ENCODE measurements at regions not wholly inside any gene's neighbourhood (a gene's known extent, or its start where the extent isn't known, plus 50 kb on each side); places are given as distances from the start of the nearest gene placed in this dataset.

DNA sequence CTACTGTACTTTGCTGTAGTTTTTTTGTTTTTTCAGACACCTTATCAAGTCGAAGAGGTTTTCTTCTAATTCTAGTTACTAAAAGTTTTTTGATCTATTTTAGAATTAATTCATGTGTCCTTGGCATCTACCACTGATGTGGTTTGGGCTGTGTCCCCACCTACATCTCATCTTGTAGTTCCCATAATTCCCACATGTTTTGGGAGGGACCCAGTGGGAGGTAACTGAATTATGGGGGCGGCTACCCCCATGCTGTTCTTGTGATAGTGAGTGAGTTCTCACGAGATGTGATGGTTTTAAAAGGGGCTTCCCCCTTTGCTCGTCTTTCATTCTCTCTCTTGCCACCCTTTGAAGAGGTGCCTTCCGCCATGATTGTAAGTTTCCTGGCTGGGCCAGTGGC lies 154.6 kb upstream of the EEPD1 start:
- Histone ChIP-seq H3K36me3 (ENCODE audit: control insufficient read depth, insufficient read depth, low read length) (no peaks in the 10 kb centered on the region), H3K4me2 (ENCODE audit: low read depth, low read length) (no peak overlapping the region), H3K56ac (ENCODE audit: extremely low read depth, insufficient read depth, low read length) (no peak overlapping the region), H2BK120ac (ENCODE audit: low read depth, low read length) (no peak overlapping the region), H3K27ac (ENCODE audit: insufficient read depth, low read length) (no peak overlapping the region), H3K14ac (replicated peaks; ENCODE audit: low read depth, low read length) (no peak overlapping the region), H4K8ac (ENCODE audit: low read depth in 2 of 2, low read length in 2 of 2) (no peak overlapping the region), H4K5ac (ENCODE audit: low read depth, low read length) (no peak overlapping the region), H2BK15ac (ENCODE audit: low read depth, low read length) (no peak overlapping the region), H3K4me1 (ENCODE audit: control insufficient read depth, insufficient read depth, low read length) (no peaks in the 10 kb centered on the region), H2BK20ac (ENCODE audit: low read depth, low read length) (no peak overlapping the region), H3K9me3 (ENCODE audit: control insufficient read depth, insufficient read depth, low read length) (0 out of 2 replicates have a peak, but pooled peaks cover 2% of the 10 kb centered on the region), H2AK9ac (replicated peaks; ENCODE audit: low read depth, low read length, poor library complexity) (no peak overlapping the region), H3K4ac (ENCODE audit: low read depth, low read length) (no peak overlapping the region), H3K18ac (ENCODE audit: low read depth, low read length) (no peak overlapping the region), H3K9ac (ENCODE audit: low read depth, low read length) (no peak overlapping the region), H2BK5ac (ENCODE audit: low read depth, low read length, poor library complexity, severe bottlenecking) (no peak overlapping the region), H4K91ac (ENCODE audit: insufficient read depth, low read depth, low read length) (no peak overlapping the region), H3K9me1 (ENCODE audit: insufficient read depth, low read length) (no peaks in the 10 kb centered on the region), H2AK5ac (ENCODE audit: low read depth, low read length) (no peak overlapping the region), H4K20me1 (ENCODE audit: insufficient read depth, low read length) (no peaks in the 10 kb centered on the region), H3K23ac (ENCODE audit: low read depth, low read length) (no peak overlapping the region), H2AFZ (replicated peaks; ENCODE audit: low read length, poor library complexity) (no peak overlapping the region), H3K79me1 (ENCODE audit: low read depth in 1 of 2, low read length in 2 of 2) (no peaks in the 10 kb centered on the region), H3K4me3 (ENCODE audit: insufficient read depth, low read depth, low read length) (no peak overlapping the region), H3K27me3 (ENCODE audit: control insufficient read depth, insufficient read depth, low read length) (no peaks in the 10 kb centered on the region)
- ATAC-seq (ENCODE audit: low read depth) (no peak), DNase-seq (no peak)
- POLR2A ChIA-PET (ENCODE audit: unreplicated experiment) = no interaction called here
- in situ Hi-C loops (cut with MboI; ENCODE audit: low sequenced_read_pairs) (no loop called here), intact Hi-C loops (cut with micrococcal nuclease) (no loop called here), dilution Hi-C loops (cut with HindIII; ENCODE audit: low sequenced_read_pairs, unreplicated experiment) (loop anchor here (25.0 kb wide), 1 partner anchor 314 kb away; no protein-coding TSS in a partner anchor)
- TF ChIP-seq MXI1 (IDR thresholded peaks at IDR 0.05; ENCODE audit: borderline replicate concordance, low read depth, low read length) = no peak
- no peak for TF ChIP-seq RCOR1 (IDR thresholded peaks at IDR 0.05; ENCODE audit: insufficient replicate concordance, low read length)
- TF ChIP-seq CEBPB (IDR thresholded peaks at IDR 0.05; ENCODE audit: low read depth, low read length) = no peak
- BruUV-seq (replicated peaks) = no TSS peak
- no CpG with 5 or more reads among the region's 5 CpGs for WGBS, 2 experiments (ENCODE audit: extremely low coverage in 2 of 2, insufficient read length in 1 of 2)
- CTCF ChIA-PET = no interaction called here
